GM18498 (cell line): ENCODE measurements at regions not wholly inside any gene's neighbourhood (a gene's known extent, or its start where the extent isn't known, plus 50 kb on each side); places are given as distances from the start of the nearest gene placed in this dataset.
"Not testable (repeated sequence)": the region's sequence is repeated elsewhere in the genome, so short reads cannot be mapped to it uniquely, and the experiment has no call there.

Source experiments
- ATAC-seq: cut with Tn5 transposase; IDR thresholded peaks from one replicate; pipeline ENCODE4 v1.9.1; 2021; ENCODE audit warnings: mild to moderate bottlenecking, moderate library complexity; ENCODE audit not compliant: unreplicated experiment

DNA sequence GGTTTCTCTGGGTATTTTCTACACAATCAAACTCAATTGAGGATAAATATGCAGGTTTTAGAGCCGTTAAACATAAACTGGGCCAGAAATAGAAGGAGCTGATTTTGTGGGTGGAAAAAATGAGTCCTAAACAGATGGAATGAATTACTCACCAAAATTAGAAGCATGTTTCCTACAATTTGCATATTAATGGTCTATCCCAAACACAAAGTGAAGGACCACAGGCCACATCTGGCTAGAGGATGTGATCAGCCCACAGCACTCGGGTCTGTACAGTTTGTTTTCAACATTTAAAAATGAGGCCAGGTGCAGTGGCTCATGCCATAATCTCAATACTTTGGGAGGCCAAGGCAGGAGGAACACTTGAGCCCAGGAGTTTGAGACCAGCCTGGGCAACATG is 296.3 kb downstream of the PREX1 start:
- ATAC-seq: no peak

DNA sequence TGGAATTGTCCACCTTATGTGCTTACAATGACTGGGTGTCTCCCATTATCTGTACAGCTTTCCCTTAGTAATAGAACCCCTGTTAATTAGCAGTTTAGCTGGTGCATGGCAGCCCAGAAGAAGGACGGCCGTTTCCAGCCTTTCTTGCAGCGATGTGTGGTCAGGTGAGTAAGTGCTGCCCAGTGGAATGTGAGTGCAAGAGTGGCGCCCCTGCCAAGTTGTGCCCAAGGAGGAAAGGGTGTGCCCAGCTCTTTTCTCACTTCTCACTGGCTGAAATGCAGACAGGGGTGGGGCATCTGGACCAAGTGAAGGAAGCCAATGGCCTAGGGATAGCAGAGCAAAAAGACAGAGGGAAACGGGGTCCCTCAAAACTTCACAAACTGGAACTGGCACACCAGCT is 296.8 kb downstream of the PREX1 start:
- no peak for ATAC-seq

DNA sequence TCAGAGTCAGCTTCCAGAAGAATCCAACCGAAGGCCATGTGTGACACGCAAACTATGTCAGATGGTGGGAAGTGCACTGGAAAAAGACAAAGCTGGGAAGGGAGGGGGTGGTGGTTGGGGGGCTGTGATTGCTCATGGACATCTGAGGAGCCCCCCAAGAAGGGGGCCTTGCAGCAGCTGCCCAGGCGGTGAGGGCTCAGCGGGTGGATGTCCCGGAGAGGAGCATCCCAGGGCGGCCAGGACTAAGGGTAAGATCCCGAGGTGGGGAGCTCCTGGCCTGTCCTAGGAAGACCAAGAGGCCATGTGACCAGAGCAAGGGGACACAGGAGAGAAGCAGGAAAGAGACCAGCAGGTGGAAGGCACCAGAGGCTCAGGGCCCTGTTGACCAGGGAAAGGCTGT is 299.5 kb downstream of the PREX1 start:
- no peak for ATAC-seq

DNA sequence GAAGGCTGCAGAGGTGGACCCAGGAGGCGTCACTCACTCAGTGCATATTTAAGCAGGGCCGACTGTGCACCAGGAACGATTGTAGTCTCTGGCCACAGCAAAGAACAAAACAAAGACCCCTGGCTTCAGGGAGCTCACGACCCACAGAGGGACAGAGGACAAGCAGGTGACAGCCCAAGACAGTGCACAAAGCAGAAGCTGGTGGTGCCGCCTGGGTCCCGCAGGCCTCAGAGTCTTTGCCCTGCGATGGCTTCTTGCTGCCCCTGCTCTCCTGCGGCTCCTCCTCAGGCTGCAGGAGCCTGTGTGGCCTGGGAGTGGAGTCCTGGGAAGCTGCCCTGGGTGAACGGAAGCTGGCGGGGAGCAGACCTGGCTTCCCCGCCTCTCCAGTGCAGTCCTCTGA is 300.0 kb downstream of the PREX1 start:
- no peak for ATAC-seq

DNA sequence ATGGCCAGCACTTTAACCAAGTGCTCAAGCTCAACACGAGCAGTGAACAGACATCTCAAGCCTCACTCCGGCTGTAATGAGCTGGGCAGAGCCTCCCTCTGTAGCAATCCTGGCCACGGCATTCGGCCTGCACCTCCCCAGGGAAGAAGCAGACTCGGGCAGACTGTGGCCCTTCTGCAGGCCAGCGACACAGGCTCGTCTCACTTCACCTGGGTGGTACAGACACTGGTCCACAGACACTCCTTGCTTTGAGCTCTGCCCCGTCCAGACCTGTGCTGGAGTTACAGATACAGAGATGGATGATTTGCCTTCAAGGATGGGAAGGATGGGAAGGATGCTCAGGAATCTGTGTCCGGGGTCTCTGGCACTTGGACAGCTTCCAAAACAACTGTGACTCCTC is 300.9 kb downstream of the PREX1 start:
- ATAC-seq: no peak

DNA sequence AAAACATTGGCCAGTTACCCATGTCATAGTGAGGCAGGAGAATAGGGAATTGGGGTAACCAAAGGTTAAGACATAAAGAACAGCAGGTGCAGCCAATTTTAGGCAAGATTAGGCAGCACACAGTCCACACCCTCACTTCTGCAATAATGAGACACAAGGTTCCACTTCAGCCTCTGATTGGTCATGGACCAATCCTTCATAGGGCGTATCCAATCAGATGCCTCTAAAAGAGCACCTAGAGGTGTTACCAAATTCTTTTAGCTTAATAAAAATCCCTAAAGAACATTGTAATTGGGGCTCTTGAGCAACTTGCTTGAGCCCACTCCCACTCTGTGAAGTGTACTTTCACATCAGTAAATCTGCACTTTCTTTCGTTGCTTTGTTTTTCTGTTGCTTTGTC is 302.4 kb downstream of the PREX1 start:
- no peak for ATAC-seq

DNA sequence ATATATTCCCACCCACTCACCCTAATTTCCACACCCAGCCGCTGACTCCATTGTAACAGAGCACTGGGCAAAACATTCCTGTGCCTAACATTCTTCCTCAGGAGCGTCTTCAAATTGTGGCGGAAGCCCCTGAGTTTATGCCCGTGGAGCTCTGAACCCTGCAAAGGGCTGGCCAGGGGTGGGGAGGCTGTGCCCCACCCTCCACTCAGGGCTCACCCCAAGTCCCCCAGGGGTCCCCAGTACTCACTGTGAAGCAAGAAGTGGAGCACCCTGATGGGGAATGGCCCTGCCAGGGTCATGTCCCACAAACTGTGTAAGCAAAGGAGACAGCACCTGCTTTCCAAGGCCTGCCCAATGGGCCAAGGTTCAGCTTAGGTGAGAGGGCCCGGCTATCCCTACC is 303.2 kb downstream of the PREX1 start:
- no peak for ATAC-seq

DNA sequence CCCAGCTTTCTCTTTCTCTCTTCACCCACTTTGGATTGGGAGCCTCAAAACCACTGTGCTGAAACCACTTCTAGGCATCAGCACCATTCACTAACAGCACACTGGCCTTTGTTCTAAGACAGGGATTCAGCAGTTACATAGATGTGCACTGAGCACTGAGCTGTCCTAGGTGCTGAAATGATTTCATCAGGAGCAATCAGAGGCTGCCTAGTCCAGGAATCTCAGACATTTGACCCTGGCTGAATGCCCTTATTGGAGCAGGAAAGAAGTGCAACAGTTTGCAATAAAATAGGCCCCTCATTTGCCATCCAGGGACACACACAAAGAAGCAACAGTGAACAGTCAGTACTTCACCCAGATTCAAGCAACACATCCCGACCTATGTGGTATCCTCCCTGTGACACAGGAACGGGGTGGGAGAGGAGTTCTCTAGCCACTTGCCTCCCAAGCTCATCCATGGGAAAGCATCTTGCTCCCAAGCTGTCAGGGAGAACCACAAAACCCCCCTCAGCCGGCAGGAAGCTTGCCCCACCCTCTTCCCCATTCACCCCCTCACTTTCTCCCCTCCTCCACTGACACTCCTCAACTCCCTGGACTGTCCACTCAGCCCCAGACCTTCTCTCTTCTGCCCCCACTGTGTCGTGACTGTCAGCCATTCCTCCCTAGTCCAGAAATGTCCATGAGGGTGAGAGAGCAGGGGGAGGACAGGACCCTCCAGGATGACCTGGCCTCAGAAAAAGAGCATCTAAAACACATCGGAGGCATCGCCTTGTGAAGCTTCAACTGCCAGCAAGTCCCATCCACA is 304.4 kb downstream of the PREX1 start:
- no peak for ATAC-seq

DNA sequence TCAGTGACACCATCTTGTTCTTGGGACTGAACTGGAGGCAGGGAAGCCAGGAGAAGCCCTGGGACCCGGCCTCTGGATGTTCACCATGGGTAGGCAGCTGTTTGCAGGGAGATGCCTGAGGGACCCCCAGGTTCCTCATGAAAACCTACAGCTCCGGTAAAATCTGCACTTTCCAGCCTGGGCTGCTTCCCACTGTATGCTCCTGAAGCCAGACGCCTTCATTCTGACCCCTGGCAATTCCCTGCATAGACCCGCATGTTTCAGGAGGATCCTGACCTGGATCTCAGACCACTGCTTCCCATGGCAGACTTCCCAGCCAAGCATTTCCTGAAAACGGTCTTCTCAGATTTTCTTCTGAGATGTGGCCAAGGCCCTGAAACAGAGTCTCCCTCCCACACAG is 306.7 kb downstream of the PREX1 start:
- ATAC-seq: no peak

DNA sequence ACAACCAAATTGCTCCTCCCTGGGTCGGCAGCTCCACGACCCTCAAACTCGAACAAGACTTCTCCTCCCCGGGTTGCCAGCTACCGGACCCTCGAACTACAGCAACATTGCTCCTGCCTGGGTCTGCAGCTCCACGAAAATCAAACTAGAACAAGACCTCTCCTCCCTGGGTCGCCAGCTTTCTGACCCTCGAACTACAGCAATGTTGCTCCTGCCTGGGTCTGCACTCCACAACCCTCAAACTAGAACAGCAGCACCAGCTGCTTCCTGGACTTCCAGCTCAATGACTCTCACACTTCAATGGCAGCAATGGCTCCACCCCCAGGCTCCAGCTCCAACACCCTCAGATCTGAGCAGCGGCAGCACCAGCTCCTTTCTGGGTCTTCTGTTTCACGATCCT is 311.6 kb downstream of the PREX1 start:
- ATAC-seq: not testable (repeated sequence)

DNA sequence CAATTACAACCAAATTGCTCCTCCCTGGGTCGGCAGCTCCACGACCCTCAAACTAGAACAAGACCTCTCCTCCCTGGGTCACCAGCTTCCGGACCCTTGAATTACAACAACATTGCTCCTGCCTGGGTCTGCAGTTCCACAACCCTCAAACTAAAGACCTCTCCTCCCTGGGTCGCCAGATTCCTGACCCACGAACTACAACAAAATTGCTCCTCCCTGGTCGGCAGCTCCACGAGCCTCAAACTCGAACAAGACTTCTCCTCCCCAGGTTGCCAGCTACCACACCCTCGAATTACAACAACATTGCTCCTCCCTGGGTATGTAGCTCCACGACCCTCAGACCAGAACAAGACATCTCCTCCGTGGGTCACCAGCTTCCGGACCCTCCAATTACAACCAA is 313.2 kb downstream of the PREX1 start:
- not testable (repeated sequence) for ATAC-seq

DNA sequence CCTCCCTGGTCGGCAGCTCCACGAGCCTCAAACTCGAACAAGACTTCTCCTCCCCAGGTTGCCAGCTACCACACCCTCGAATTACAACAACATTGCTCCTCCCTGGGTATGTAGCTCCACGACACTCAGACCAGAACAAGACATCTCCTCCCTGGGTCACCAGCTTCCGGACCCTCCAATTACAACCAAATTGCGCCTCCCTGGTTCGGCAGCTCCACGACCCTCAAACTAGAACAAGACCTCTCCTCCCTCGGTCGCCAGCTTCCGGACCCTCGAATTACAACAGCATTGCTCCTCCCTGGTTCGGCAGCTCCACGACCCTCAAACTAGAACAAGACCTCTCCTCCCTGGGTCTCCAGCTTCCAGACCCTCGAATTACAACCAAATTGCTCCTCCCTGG is 315.3 kb downstream of the PREX1 start:
- ATAC-seq: not testable (repeated sequence)

DNA sequence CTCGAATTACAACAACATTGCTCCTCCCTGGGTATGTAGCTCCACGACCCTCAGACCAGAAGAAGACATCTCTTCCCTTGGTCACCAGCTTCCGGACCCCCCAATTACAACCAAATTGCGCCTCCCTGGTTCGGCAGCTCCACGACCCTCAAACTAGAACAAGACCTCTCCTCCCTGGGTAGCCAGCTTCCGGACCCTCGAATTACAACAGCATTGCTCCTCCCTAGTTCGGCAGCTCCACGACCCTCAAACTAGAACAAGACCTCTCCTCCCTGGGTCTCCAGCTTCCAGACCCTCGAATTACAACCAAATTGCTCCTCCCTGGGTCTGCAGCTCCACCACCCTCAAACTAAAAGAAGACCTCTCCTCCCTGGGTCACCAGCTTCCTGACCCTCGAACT is 322.7 kb downstream of the PREX1 start:
- not testable (repeated sequence) for ATAC-seq

DNA sequence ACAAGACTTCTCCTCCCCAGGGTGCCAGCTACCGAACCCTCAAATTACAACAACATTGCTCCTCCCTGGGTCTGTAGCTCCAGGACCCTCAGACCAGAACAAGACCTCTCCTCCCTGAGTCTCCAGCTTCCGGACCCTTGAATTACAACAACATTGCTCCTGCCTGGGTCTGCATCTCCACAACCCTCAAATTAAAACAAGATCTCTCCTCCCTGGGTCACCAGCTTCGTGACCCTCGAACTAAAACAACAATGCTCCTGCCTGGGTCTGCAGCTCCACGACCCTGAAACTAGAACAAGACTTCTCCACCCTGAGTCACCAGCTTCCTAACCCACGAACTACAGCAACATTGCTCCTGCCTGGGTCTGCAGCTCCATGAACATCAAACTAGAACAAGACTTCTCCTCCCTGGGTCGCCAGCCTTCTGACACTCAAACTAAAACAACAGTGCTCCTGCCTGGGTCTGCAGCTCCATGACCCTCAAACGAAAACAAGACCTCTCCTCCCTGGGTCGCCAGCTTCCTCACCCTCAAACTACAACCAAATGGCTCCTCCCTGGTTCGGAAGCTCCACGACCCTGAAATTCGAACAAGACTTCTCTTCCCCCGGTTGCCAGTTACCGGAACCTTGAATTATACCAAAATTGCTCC is 324.5 kb downstream of the PREX1 start:
- ATAC-seq: no peak

DNA sequence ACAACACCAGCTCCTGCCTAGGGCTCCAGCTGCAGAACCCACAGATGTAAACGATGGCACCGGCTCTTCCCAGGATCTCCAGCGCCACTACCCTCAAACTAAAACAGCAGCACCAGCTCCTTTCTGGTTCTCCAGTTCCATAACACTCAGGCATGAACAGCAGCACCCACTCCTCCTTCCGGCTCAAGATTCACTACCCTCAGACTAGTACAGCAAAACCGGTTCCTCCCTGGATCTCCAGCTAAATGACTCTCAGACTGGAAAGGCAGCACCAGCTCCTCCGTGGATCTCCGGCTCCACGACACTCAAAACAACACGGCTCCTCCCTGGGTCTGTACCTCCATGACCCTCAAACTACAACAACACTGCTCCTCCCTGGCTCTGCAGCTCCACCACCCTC is 325.0 kb downstream of the PREX1 start:
- ATAC-seq: no peak

DNA sequence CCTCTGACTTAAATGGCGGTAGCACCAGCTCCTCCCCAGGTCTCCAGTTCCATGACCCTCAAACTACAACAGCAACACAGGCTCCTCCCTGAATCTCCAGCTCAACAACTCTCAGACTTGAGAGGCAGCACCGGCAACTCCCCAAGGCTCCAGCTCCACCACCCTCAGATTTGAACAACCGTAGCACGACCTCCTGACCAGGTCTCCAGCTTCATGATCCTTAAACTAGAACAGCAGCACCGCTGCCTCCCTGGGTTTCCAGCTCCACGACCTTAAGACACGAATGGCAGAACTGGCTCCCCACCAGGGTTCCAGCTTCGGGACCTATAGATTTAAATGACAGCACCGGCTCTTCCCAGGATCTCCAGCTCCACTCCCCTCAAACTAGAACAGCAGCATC is 325.8 kb downstream of the PREX1 start:
- no peak for ATAC-seq

DNA sequence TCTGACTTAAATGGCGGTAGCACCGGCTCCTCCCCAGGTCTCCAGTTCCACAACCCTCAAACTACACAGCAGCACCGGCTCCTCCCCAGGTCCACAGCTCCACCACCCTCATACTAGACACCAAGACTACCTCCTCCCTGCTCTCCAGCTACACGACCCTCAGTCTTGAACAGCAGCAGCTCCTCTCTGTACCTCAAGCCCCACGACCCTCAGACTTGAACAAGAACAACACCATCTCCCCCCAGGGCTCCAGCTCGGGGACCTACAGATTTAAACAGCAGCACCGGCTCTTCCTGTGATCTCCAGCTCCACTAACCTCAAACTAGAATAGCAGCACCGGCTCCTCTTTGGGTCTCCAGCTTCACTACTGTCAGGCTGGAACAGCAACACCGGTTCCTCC is 326.9 kb downstream of the PREX1 start:
- not testable (repeated sequence) for ATAC-seq

DNA sequence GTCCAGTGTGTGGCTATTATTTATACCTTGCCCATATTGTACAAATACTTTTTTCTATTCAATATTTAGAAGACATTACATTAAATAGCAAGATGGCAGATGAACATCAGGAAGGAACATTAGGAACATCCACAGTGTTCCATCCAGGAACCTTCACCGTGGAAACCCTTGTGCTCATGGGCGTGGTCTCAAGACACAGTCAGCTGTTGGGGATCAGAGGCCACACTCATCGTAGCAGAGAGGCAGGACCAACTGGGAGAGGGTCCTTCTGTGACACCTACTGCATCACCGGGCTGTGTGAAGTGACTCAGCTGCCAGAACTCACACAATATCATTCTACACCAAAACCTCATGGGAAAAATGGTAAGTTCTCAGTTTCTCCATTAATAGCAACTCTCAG is 328.9 kb downstream of the PREX1 start:
- ATAC-seq: not testable (repeated sequence)

DNA sequence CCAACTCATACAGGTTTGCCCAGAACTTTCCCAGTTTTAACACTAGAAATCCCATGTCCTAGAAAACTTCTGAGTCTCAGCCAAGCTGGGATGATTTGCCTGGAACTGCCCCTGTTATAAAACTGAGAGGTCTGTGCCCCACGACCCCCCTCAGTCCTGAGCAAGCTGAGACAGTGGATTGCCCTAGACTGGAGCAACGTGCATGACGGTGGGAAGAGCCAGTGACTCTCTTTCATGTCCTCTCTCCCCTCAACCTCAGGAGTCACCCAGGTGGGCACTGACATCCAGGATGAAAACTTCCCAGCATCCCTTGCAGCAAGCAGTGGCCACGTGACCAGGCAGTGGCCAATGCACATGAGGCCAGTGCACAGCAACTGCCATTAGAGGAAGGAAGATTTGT is 329.7 kb downstream of the PREX1 start:
- not testable (repeated sequence) for ATAC-seq

DNA sequence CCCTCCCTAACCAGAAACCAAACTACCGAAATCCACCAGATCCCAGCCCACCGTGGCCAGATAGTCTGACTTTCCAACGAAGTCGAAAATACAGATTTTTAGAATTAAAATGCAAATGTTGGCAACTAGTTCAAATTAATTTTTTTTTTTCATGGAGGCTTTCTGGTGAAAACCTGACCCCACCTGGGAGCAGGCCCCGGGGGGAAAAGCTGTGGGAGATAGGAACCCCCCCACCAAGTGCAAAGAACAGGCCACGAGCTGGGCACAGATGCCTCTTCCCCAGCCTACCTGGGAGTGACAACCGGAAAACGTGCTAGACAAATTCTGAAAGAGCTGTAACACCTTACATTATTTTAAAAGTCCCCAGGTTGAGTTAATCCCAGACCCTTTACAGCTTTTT is 333.8 kb downstream of the PREX1 start:
- no peak for ATAC-seq

DNA sequence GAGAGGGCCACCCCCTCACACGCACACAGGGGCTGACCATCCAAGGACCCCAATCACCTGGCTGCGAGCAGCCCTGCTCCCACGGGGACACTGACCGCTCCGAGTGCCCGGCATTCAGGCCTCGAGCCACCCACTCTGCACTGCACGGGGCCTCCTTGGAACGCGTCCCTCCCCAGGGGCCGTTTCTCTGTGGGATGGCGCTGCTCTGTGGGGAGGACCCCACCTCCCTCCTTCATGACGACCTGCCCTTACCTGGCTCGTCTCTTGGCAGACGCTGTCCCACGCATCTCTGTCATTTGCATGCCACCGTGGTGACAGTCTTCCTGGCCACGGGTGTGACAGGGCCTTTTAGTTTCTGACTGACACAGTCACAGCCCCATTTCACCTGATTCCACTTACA is 334.5 kb downstream of the PREX1 start:
- ATAC-seq: not testable (repeated sequence)

DNA sequence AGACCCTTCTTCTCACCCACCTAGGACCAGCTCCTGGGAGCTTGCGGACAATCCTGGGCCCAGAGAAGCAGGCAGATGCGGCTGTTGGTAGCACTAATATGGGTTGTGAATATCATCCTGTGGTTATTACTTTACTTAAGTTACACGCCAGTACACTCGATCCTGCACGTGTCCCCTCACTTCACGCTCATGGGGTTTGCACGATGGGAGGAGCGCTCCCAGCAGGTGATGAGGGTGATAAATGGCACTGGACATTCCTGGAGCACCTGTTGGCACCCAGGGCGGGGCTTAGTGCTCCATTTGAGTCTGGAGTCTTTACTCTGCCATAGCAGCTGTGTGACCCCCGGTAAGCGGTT is 335.1 kb downstream of the PREX1 start:
- no peak for ATAC-seq
